Hematopoietic multipotent progenitor cell (in vitro differentiated cells): ENCODE measurements at regions not wholly inside any gene's neighbourhood (a gene's known extent, or its start where the extent isn't known, plus 50 kb on each side); places are given as distances from the start of the nearest gene placed in this dataset.

Source experiments
- DNase-seq, 3 donors: peaks; one replicate each; pipeline ENCODE4 v3.0.0-alpha.2; 2011 to 2015; ENCODE audit warnings: low read depth in 2 of 3, low spot score in 2 of 3

GRCh38 chr3:139737682-139738361 lies 60.0 kb upstream of the NMNAT3 start:
- no peak for DNase-seq

DNA sequence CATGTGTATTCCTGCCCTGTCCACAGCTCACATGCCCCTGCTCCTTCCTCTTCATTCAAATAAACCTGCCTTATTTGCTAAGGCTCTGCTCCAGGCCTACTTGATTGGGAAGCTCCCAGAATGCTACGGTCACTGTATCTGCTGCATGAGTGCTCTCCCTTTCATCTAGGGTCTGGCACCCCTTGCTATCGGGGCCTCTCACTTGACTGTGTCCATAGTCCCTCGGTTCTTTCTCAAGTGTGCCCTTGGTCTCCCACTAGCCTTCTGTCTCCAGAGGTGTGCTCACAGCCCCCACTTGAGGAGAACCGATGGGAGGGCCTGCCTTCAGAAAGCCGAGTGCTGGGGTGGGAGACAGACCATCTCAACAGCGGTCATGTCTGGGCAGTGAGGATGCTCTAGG lies 57.4 kb upstream of the NMNAT3 start:
- no peak for DNase-seq

DNA sequence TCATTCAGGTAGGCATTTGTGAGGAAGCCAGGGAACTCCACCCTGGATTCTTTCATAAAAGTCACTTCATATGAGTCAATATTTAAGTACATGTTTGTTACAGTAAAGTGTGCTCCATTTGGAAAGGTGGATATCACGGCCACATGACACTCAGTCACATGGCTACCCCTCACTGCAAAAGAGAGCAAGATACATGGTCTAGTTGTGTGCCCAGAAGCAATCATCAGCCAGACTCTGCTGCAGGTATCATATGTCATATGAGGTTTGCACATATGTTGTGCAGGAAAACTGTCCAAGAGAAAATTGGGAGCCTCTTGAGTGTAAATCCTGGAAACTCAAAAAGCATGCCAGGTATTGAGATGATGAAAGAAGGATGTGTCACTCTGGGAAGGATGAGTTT lies 55.0 kb upstream of the NMNAT3 start:
- no peak for DNase-seq

- no peak for DNase-seq
These were observed 51.5 kb upstream of the NMNAT3 start for GRCh38 chr3:139729300-139729699.

DNA sequence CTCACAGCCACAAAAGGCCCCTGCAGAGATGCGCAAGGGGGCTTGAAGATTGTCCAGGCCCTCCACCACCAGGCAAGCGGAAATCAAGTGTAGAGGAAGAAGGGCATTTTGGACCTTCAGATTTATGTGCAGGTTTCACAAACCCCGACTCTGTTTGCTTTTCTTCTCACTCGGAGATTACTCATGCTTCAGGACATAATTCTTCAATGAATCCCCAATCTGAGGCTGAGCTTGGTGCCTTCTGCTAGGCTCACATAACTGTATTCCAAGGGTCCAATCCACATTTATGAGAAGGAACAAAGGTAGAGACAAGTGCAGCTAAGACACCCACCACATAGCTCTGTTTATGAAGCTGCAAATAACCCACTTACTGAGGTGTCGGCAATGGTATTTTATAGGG lies 50.6 kb upstream of the NMNAT3 start:
- DNase-seq = no peak
